ENCODE measurements at regions not wholly inside any gene's neighbourhood (a gene's known extent, or its start where the extent isn't known, plus 50 kb on each side); places are given as distances from the start of the nearest gene placed in this dataset.
"Not testable (repeated sequence)": the region's sequence is repeated elsewhere in the genome, so short reads cannot be mapped to it uniquely, and the experiment has no call there.

- Histone ChIP-seq H3K36me3 (no peaks in the 10 kb centered on the region), H3K27ac (no peak overlapping the region), H3K27me3 (ENCODE audit: insufficient read depth, low read depth, severe bottlenecking) (peaks cover 10% of the 10 kb centered on the region), H3K4me3 (ENCODE audit: low read depth, low read length) (no peak overlapping the region), H3K9me3 (ENCODE audit: severe bottlenecking) (no peaks in the 10 kb centered on the region)
- no peak for TF ChIP-seq CTCF (IDR thresholded peaks at IDR 0.05; ENCODE audit: low read depth, low read length)
- DNase-seq = no peak
Measured at GRCh38 chrX:143287236-143287635, 230.0 kb downstream of the SPANXN3 start.

- no peak for TF ChIP-seq CTCF (IDR thresholded peaks at IDR 0.05; ENCODE audit: low read depth, low read length)
- H3K27me3 ChIP-seq (ENCODE audit: insufficient read depth, low read depth, severe bottlenecking) = peaks cover 4% of the 10 kb centered on the region
- H3K36me3 ChIP-seq = no peaks in the 10 kb centered on the region
- H3K27ac ChIP-seq = no peak overlapping the region
- DNase-seq = no peak
- H3K4me3 ChIP-seq (ENCODE audit: low read depth, low read length) = no peak overlapping the region
- H3K9me3 ChIP-seq (ENCODE audit: severe bottlenecking) = no peaks in the 10 kb centered on the region
Measured at GRCh38 chrX:143270317-143270716, 244.6 kb downstream of the SPANXN4 start.

GRCh38 chrX:143244593-143244992 lies 218.9 kb downstream of the SPANXN4 start:
- not testable (repeated sequence) for H3K36me3 ChIP-seq; H3K27ac ChIP-seq; H3K4me3 ChIP-seq (ENCODE audit: low read depth, low read length); DNase-seq; H3K27me3 ChIP-seq (ENCODE audit: insufficient read depth, low read depth, severe bottlenecking); H3K9me3 ChIP-seq (ENCODE audit: severe bottlenecking)

GRCh38 chrX:143240658-143241057 lies 214.9 kb downstream of the SPANXN4 start:
- Histone ChIP-seq H3K9me3 (ENCODE audit: severe bottlenecking) (no peaks in the 10 kb centered on the region), H3K27ac (no peak overlapping the region), H3K27me3 (ENCODE audit: insufficient read depth, low read depth, severe bottlenecking) (peaks cover 3% of the 10 kb centered on the region), H3K36me3 (no peaks in the 10 kb centered on the region), H3K4me3 (ENCODE audit: low read depth, low read length) (no peak overlapping the region)
- TF ChIP-seq CTCF (IDR thresholded peaks at IDR 0.05; ENCODE audit: low read depth, low read length) = no peak
- no peak for DNase-seq

- H3K9me3 ChIP-seq (ENCODE audit: severe bottlenecking) = no peaks in the 10 kb centered on the region
- TF ChIP-seq CTCF (IDR thresholded peaks at IDR 0.05; ENCODE audit: low read depth, low read length) = no peak
- no peak overlapping the region for H3K27ac ChIP-seq
- no peak for DNase-seq
- H3K4me3 ChIP-seq (ENCODE audit: low read depth, low read length) = no peak overlapping the region
- H3K27me3 ChIP-seq (ENCODE audit: insufficient read depth, low read depth, severe bottlenecking) = no peaks in the 10 kb centered on the region
- no peaks in the 10 kb centered on the region for H3K36me3 ChIP-seq
Measured at GRCh38 chrX:143231492-143231891, 205.8 kb downstream of the SPANXN4 start.

- H3K27me3 ChIP-seq (ENCODE audit: insufficient read depth, low read depth, severe bottlenecking); H3K27ac ChIP-seq; H3K36me3 ChIP-seq; DNase-seq; H3K9me3 ChIP-seq (ENCODE audit: severe bottlenecking); H3K4me3 ChIP-seq (ENCODE audit: low read depth, low read length): not testable (repeated sequence)
Measured at GRCh38 chrX:143228600-143228999, 202.9 kb downstream of the SPANXN4 start.

- no peak for DNase-seq
- no peaks in the 10 kb centered on the region for H3K9me3 ChIP-seq (ENCODE audit: severe bottlenecking)
- TF ChIP-seq CTCF (IDR thresholded peaks at IDR 0.05; ENCODE audit: low read depth, low read length) = no peak
- H3K27me3 ChIP-seq (ENCODE audit: insufficient read depth, low read depth, severe bottlenecking) = no peaks in the 10 kb centered on the region
- no peak overlapping the region for H3K4me3 ChIP-seq (ENCODE audit: low read depth, low read length)
- no peaks in the 10 kb centered on the region for H3K36me3 ChIP-seq
- H3K27ac ChIP-seq = no peak overlapping the region
Measured at GRCh38 chrX:143206966-143207365, 181.2 kb downstream of the SPANXN4 start.

All from WERI-Rb-1 (cell line).